Stomach (tissue), 8 donors: ENCODE measurements at regions not wholly inside any gene's neighbourhood (a gene's known extent, or its start where the extent isn't known, plus 50 kb on each side); places are given as distances from the start of the nearest gene placed in this dataset.

ENCODE experiments used
- DNase-seq, 2 donors: peaks; one replicate each; pipeline versions ENCODE4 v3.0.0 to v3.0.0-alpha.2; 2013 to 2019
- H3K27ac ChIP-seq, 5 donors: fragments of 200-600 bp in 4 of 5; sonication (generic) in 4 of 5; one replicate each; pipeline ENCODE4 v1.5.1; 2013 to 2019; ENCODE audit warnings: mild to moderate bottlenecking in 1 of 5, moderate library complexity in 1 of 5
- H3K27me3 ChIP-seq, 3 donors: fragments of 200-600 bp; sonication (generic); one replicate each; pipeline ENCODE4 v1.5.1; 2017 to 2019; ENCODE audit warnings: mixed run types in 1 of 3
- H3K36me3 ChIP-seq, 4 donors: fragments of 200-600 bp; sonication (generic); 1 replicate in 3 of 4; 2 replicates in 1 of 4; pipeline ENCODE4 v1.5.1; 2016 to 2019
- H3K4me1 ChIP-seq, 4 donors: fragments of 200-600 bp; sonication (generic); one replicate each; pipeline ENCODE4 v1.5.1; 2016 to 2019
- H3K4me3 ChIP-seq, 4 donors: fragments of 200-600 bp; sonication (generic) in 3 of 4; one replicate each; pipeline ENCODE4 v1.5.1; 2016 to 2019; ENCODE audit warnings: mild to moderate bottlenecking in 1 of 4
- H3K9me3 ChIP-seq, 4 donors: fragments of 200-600 bp; sonication (generic); one replicate each; pipeline ENCODE4 v1.5.1; 2016 to 2019
- CTCF ChIP-seq, 7 experiments: fragments of 450-650 bp in 4 of 7; fragments of 200-600 bp in 3 of 7; sonication (generic) in 3 of 7; IDR thresholded peaks; one replicate each; pipeline ENCODE4 v1.5.1; 2016 to 2019; ENCODE audit warnings: antibody characterized with exemption in 7 of 7, control low read depth in 2 of 7, mild to moderate bottlenecking in 1 of 7
- EP300 ChIP-seq: sonication (generic); formaldehyde crosslinking; IDR thresholded peaks from one replicate; pipeline ENCODE4 v1.6.1; 2017; ENCODE audit warnings: antibody characterized with exemption
- POLR2A ChIP-seq, 4 donors: fragments of 450-650 bp; IDR thresholded peaks; one replicate each; pipeline ENCODE4 v1.6.1; 2016; ENCODE audit warnings: antibody characterized with exemption in 4 of 4, control low read depth in 2 of 4, mild to moderate bottlenecking in 1 of 4, moderate library complexity in 1 of 4
- POLR2AphosphoS5 ChIP-seq, 3 donors: sonication (generic); formaldehyde crosslinking; IDR thresholded peaks; one replicate each; pipeline ENCODE4 v1.6.1; 2016; ENCODE audit warnings: antibody characterized with exemption in 3 of 3
- WGBS, 5 donors: extraction: QIAGEN DNeasy Blood & Tissue Kit in 3 of 5; methylation state at CpG; one replicate each; pipeline versions ENCODE4 v1.1.5 to v1.1.7; 2013 to 2018; 5-methylcytosine and 5-hydroxymethylcytosine counted together
- intact Hi-C: fragments of 100-400 bp; cut with DNase I; formaldehyde crosslinking; loops from one replicate; pipeline ENCODE4 v1.15.1; 2023; ENCODE audit warnings: low total_unique reads
- donor health status: healthy with polysubstance abuse.
- donor health status: Bipolar disorder and iron deficiency.
- donor health status: healthy.

- Histone ChIP-seq H3K4me3 (no peak overlapping the region), H3K27me3 (no peaks in the 10 kb centered on the region), H3K27ac (no peak overlapping the region), H3K36me3 (no peaks in the 10 kb centered on the region), H3K9me3 (no peaks in the 10 kb centered on the region), H3K4me1 (no peaks in the 10 kb centered on the region)
- no peak for DNase-seq
- intact Hi-C loops = no loop called here
- TF ChIP-seq EP300 (no peak), CTCF (IDR thresholded peaks at IDR 0.05) (no peak)
Observed at GRCh38 chr2:123154195-123154594, 870.9 kb upstream of the CNTNAP5 start.

GRCh38 chr2:123157016-123157415 lies 868.1 kb upstream of the CNTNAP5 start:
- H3K9me3 ChIP-seq = no peaks in the 10 kb centered on the region
- no peak overlapping the region for H3K4me3 ChIP-seq
- no peaks in the 10 kb centered on the region for H3K27me3 ChIP-seq
- no peaks in the 10 kb centered on the region for H3K4me1 ChIP-seq
- TF ChIP-seq POLR2A (IDR thresholded peaks at IDR 0.05) (no peak), CTCF (IDR thresholded peaks at IDR 0.05) (no peak), POLR2AphosphoS5 (IDR thresholded peaks at IDR 0.05) (no peak), EP300 (no peak)
- no peaks in the 10 kb centered on the region for H3K36me3 ChIP-seq
- DNase-seq = no peak
- WGBS, 5 donors = 48 to 65% (median 51%) methylated on average over 3 of the region's 3 CpGs
- intact Hi-C loops = no loop called here
- H3K27ac ChIP-seq = no peak overlapping the region

- no peak for TF ChIP-seq POLR2AphosphoS5 (IDR thresholded peaks at IDR 0.05)
- no peak for TF ChIP-seq CTCF (IDR thresholded peaks at IDR 0.05)
- no peak for TF ChIP-seq EP300
- no peak overlapping the region for H3K4me3 ChIP-seq
- no peak overlapping the region for H3K27ac ChIP-seq
- DNase-seq = no peak
- 62 to 72% (median 67%) methylated on average over 1 of the region's 1 CpG for WGBS, 5 donors
- H3K4me1 ChIP-seq = no peaks in the 10 kb centered on the region
- intact Hi-C loops = no loop called here
- no peaks in the 10 kb centered on the region for H3K9me3 ChIP-seq
- H3K27me3 ChIP-seq = no peaks in the 10 kb centered on the region
- H3K36me3 ChIP-seq = no peaks in the 10 kb centered on the region
Observed at GRCh38 chr2:123162400-123163016, 862.6 kb upstream of the CNTNAP5 start.

GRCh38 chr2:123163398-123163797 lies 861.7 kb upstream of the CNTNAP5 start:
- TF ChIP-seq CTCF (IDR thresholded peaks at IDR 0.05) = no peak
- no peak for TF ChIP-seq POLR2AphosphoS5 (IDR thresholded peaks at IDR 0.05)
- no peak for TF ChIP-seq POLR2A (IDR thresholded peaks at IDR 0.05)
- no peaks in the 10 kb centered on the region for H3K36me3 ChIP-seq
- H3K4me1 ChIP-seq = no peaks in the 10 kb centered on the region
- WGBS, 5 donors = 34 to 57% (median 47%) methylated on average over 2 of the region's 2 CpGs
- intact Hi-C loops = no loop called here
- H3K4me3 ChIP-seq = no peak overlapping the region
- H3K27ac ChIP-seq = no peak overlapping the region
- H3K9me3 ChIP-seq = peaks cover 0 to 4% (median 2%) of the 10 kb centered on the region in 4 donors
- no peaks in the 10 kb centered on the region for H3K27me3 ChIP-seq
- no peak for DNase-seq
